PFSK-1 (cell line): ENCODE measurements at regions not wholly inside any gene's neighbourhood (a gene's known extent, or its start where the extent isn't known, plus 50 kb on each side); places are given as distances from the start of the nearest gene placed in this dataset.

Source experiments
- POLR2AphosphoS5 ChIP-seq: IDR thresholded peaks from 2 replicates; pipeline ENCODE4 v1.6.1; 2012; ENCODE audit warnings: low read depth, mild to moderate bottlenecking, control low read depth, low read length, moderate library complexity
- TAF1 ChIP-seq: IDR thresholded peaks from 2 replicates; pipeline ENCODE4 v1.6.1; 2012; ENCODE audit warnings: low read length, control low read depth, borderline replicate concordance; ENCODE audit not compliant: insufficient read depth

DNA sequence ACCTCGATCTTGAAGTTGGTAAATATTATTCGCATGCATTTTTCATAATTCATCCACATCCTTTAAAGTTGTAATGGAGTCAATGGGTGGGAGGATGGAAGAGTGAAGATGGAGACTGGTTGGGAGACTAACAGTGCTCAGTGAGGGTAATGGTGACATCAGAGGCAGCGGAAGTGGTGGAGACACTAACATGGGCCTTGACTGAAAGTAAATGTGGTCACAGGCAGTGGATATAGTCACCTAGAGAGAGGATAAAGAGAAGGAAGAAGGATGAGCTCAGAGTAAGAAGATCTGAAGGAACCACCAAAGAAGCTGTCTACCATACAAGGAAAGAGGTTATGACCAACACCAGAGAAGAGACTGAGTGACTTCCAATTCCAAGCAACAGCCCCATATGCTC lies 281.6 kb upstream of the STT3B start:
- TF ChIP-seq POLR2AphosphoS5 (no peak), TAF1 (no peak)
